A549 (cell line): ENCODE measurements at regions not wholly inside any gene's neighbourhood (a gene's known extent, or its start where the extent isn't known, plus 50 kb on each side); places are given as distances from the start of the nearest gene placed in this dataset.

Experiments
- ATAC-seq, 2 experiments: fragments of 200-7000 bp in 1 of 2; fragments of >200 bp in 1 of 2; cut with Nextera tagmentation in 1 of 2; cut with Tn5 transposase in 1 of 2; 3 replicates each; pipeline versions ENCODE4 v1.8.0 to v1.9.1; 2018 to 2020; ENCODE audit warnings: mild to moderate bottlenecking in 1 of 2, moderate library complexity in 1 of 2
- CTCF ChIA-PET: fragments of 300-600 bp; sonication (Branson Sonifier 250); formaldehyde crosslinking; extraction: SDS; loops from one replicate; lab custom pipeline; 2021; ENCODE audit warnings: antibody characterized with exemption, inconsistent platforms; lab: Yijun Ruan, JAX
- POLR2A ChIA-PET: fragments of 350-600 bp; formaldehyde crosslinking; extraction: SDS; loops from one replicate; lab custom pipeline; 2021; ENCODE audit warnings: antibody characterized with exemption, inconsistent platforms; lab: Yijun Ruan, JAX
- DNase-seq, 2 experiments: peaks; one replicate each; pipeline versions ENCODE4 v3.0.0 to v3.0.0-alpha.2; 2011 to 2016; ENCODE audit warnings: low read depth in 1 of 2, low spot score in 1 of 2
- FAIRE-seq: peaks from 2 replicates; lab custom pipeline; 2011; peaks lifted over from hg19 to GRCh38; lab: Jason Lieb, UNC
- H3K27ac ChIP-seq, 2 experiments: fragments of >200 bp; sonication (Bioruptor Twin); formaldehyde crosslinking; 3 replicates each; pipeline ENCODE4 v1.5.1; 2016 to 2017
- H3K4me1 ChIP-seq: fragments of >200 bp; sonication (Bioruptor Twin); formaldehyde crosslinking; 3 replicates; pipeline ENCODE4 v1.6.1; 2016
- H3K4me2 ChIP-seq: fragments of >200 bp; sonication (Bioruptor Twin); formaldehyde crosslinking; 3 replicates; pipeline ENCODE4 v1.6.1; 2016
- H3K4me3 ChIP-seq: fragments of >200 bp; sonication (Bioruptor Twin); formaldehyde crosslinking; 3 replicates; pipeline ENCODE4 v1.5.1; 2016
- H3K9me3 ChIP-seq: fragments of >200 bp; sonication (Bioruptor Twin); formaldehyde crosslinking; 3 replicates; pipeline ENCODE4 v1.6.1; 2016
- CEBPB ChIP-seq, 2 experiments: fragments of >200 bp in 1 of 2; sonication (Bioruptor Twin) in 1 of 2; formaldehyde crosslinking in 1 of 2; IDR thresholded peaks; 2 replicates each; pipeline ENCODE4 v1.6.1; 2012 to 2016
- CHD4 ChIP-seq: fragments of 200-600 bp; sonication (generic); IDR thresholded peaks from 2 replicates; pipeline ENCODE4 v1.6.1; 2016; ENCODE audit warnings: antibody characterized with exemption, mild to moderate bottlenecking, borderline replicate concordance
- CTCF ChIP-seq: fragments of >200 bp; sonication (Bioruptor Twin); formaldehyde crosslinking; IDR thresholded peaks from 3 replicates; pipeline ENCODE4 v1.5.1; 2016
- E2F6 ChIP-seq: IDR thresholded peaks from 2 replicates; pipeline ENCODE4 v1.6.1; 2012; ENCODE audit warnings: low read depth, borderline replicate concordance
- EHF ChIP-seq: fragments of 250-450 bp; sonication (Bioruptor Pico); IDR thresholded peaks from 2 replicates; pipeline ENCODE4 v1.5.0; 2020; ENCODE audit warnings: mild to moderate bottlenecking
- EP300 ChIP-seq, 2 experiments: fragments of >200 bp; sonication (Bioruptor Twin); formaldehyde crosslinking; IDR thresholded peaks; 2 replicates in 1 of 2; 3 replicates in 1 of 2; pipeline ENCODE4 v1.6.1; 2016 to 2017
- FOSB ChIP-seq: fragments of 250-450 bp; sonication (Bioruptor Pico); IDR thresholded peaks from 2 replicates; pipeline ENCODE4 v1.5.0; 2020; ENCODE audit warnings: mild to moderate bottlenecking, moderate library complexity
- FOXS1 ChIP-seq: fragments of 250-450 bp; sonication (Bioruptor Pico); IDR thresholded peaks from 2 replicates; pipeline ENCODE4 v1.5.0; 2020; ENCODE audit warnings: mild to moderate bottlenecking, moderate library complexity
- GATA3 ChIP-seq: IDR thresholded peaks from 2 replicates; pipeline ENCODE4 v1.6.1; 2012; ENCODE audit warnings: borderline replicate concordance
- HES2 ChIP-seq: fragments of >200 bp; sonication (Bioruptor Twin); formaldehyde crosslinking; IDR thresholded peaks from 2 replicates; pipeline ENCODE4 v1.6.1; 2016
- HEYL ChIP-seq: fragments of 250-450 bp; sonication (Bioruptor Pico); IDR thresholded peaks from 2 replicates; pipeline ENCODE4 v1.8.0; 2021; ENCODE audit warnings: mild to moderate bottlenecking, moderate library complexity
- HMGXB4 ChIP-seq: fragments of 250-450 bp; sonication (Bioruptor Pico); IDR thresholded peaks from 2 replicates; pipeline ENCODE4 v1.5.0; 2021; ENCODE audit warnings: mild to moderate bottlenecking, moderate library complexity, borderline replicate concordance
- JUNB ChIP-seq: fragments of >200 bp; sonication (Bioruptor Twin); formaldehyde crosslinking; IDR thresholded peaks from 2 replicates; pipeline ENCODE4 v1.6.1; 2016
- MAFK ChIP-seq: fragments of 450-650 bp; IDR thresholded peaks from 2 replicates; pipeline ENCODE4 v1.6.1; 2014; ENCODE audit not compliant: partially characterized antibody
- MAX ChIP-seq: IDR thresholded peaks from 2 replicates; pipeline ENCODE4 v1.6.1; 2012
- NPAS2 ChIP-seq: fragments of 250-450 bp; sonication (Bioruptor Pico); IDR thresholded peaks from 2 replicates; pipeline ENCODE4 v1.8.0; 2022; ENCODE audit warnings: mild to moderate bottlenecking, moderate library complexity, borderline replicate concordance
- PHF8 ChIP-seq: fragments of 200-600 bp; sonication (generic); IDR thresholded peaks from 2 replicates; pipeline ENCODE4 v1.6.1; 2016; ENCODE audit warnings: low read depth, mild to moderate bottlenecking, antibody characterized with exemption, moderate library complexity, borderline replicate concordance
- POLR2A ChIP-seq: IDR thresholded peaks from 2 replicates; pipeline ENCODE4 v1.6.1; 2012; ENCODE audit warnings: mild to moderate bottlenecking, low read length
- POLR2AphosphoS2 ChIP-seq: conservative IDR thresholded peaks from 2 replicates; pipeline ENCODE4 v1.6.1; 2012; ENCODE audit warnings: low read length, improper control_type of control experiment, inconsistent platforms
- RARB ChIP-seq: fragments of 250-450 bp; sonication (Bioruptor Pico); IDR thresholded peaks from 2 replicates; pipeline ENCODE4 v1.8.0; 2021; ENCODE audit warnings: mild to moderate bottlenecking, moderate library complexity
- RCOR1 ChIP-seq: fragments of 150-350 bp; IDR thresholded peaks from 2 replicates; pipeline ENCODE4 v1.6.1; 2014; ENCODE audit warnings: antibody characterized with exemption, low read length, low read depth
- TFCP2L1 ChIP-seq: fragments of 250-450 bp; sonication (Bioruptor Pico); IDR thresholded peaks from 2 replicates; pipeline ENCODE4 v1.5.0; 2021; ENCODE audit warnings: mild to moderate bottlenecking
- USF2 ChIP-seq: fragments of 450-650 bp; IDR thresholded peaks from 2 replicates; pipeline ENCODE4 v1.6.1; 2014; ENCODE audit warnings: antibody characterized with exemption
- ZC3H11A ChIP-seq: fragments of 450-650 bp; IDR thresholded peaks from 2 replicates; pipeline ENCODE4 v1.6.1; 2014; ENCODE audit warnings: antibody characterized with exemption, mild to moderate bottlenecking
- ZNF302 ChIP-seq: fragments of 250-450 bp; sonication (Bioruptor Pico); IDR thresholded peaks from 2 replicates; pipeline ENCODE4 v1.9.0; 2021; ENCODE audit warnings: inconsistent platforms, mild to moderate bottlenecking, moderate library complexity
- WGBS: methylation state at CpG from one replicate; pipeline ENCODE4 v1.1.6; 2017; ENCODE audit errors: missing lambda C conversion rate; 5-methylcytosine and 5-hydroxymethylcytosine counted together

- DNase-seq (no peak), ATAC-seq (no peak), FAIRE-seq (no peak)
- no peak overlapping the region for H3K27ac ChIP-seq
- no peak overlapping the region for H3K4me2 ChIP-seq
- H3K4me3 ChIP-seq: no peak overlapping the region
- H3K9me3 ChIP-seq: no peaks in the 10 kb centered on the region
- ChIA-PET POLR2A (no interaction called here), CTCF (no interaction called here)
- TF ChIP-seq USF2 (no peak), TFCP2L1 (CRISPR knock-in tag) (no peak), CEBPB (IDR thresholded peaks at IDR 0.05) (no peak), GATA3 (no peak), EHF (CRISPR knock-in tag) (no peak)
- 34% methylated on average over 3 of the region's 3 CpGs for WGBS
- no peaks in the 10 kb centered on the region for H3K4me1 ChIP-seq
These were observed 175.9 kb upstream of the PLSCR5 start for GRCh38 chr3:146781059-146781458.

GRCh38 chr3:146780251-146780650 lies 175.1 kb upstream of the PLSCR5 start:
- TF ChIP-seq EP300 (IDR thresholded peaks at IDR 0.05): no peak
- TF ChIP-seq RCOR1: no peak
- TF ChIP-seq JUNB: no peak
- no peak for TF ChIP-seq MAFK
- TF ChIP-seq MAX: no peak
- no peak for TF ChIP-seq CTCF
- TF ChIP-seq RARB (CRISPR knock-in tag): no peak
- no peak for TF ChIP-seq HES2
- TF ChIP-seq HEYL (CRISPR knock-in tag): no peak
- no peak for TF ChIP-seq TFCP2L1 (CRISPR knock-in tag)
- TF ChIP-seq PHF8: no peak
- TF ChIP-seq POLR2A: no peak
- no peak for TF ChIP-seq FOSB
- no peak for TF ChIP-seq ZC3H11A
- TF ChIP-seq POLR2AphosphoS2: no peak
- no peak for TF ChIP-seq ZNF302 (CRISPR knock-in tag)
- TF ChIP-seq CHD4: no peak
- TF ChIP-seq FOXS1 (CRISPR knock-in tag): no peak
- TF ChIP-seq NPAS2: no peak
- POLR2A ChIA-PET: no interaction called here
- peak; percentile 51 for FAIRE-seq
- no peak for DNase-seq
- Histone ChIP-seq H3K4me2 (no peak overlapping the region), H3K4me3 (no peak overlapping the region), H3K4me1 (no peaks in the 10 kb centered on the region), H3K9me3 (no peaks in the 10 kb centered on the region), H3K27ac (no peak overlapping the region)
- WGBS: 40% methylated on average over 2 of the region's 2 CpGs
- no peak for ATAC-seq
- CTCF ChIA-PET: no interaction called here

- no peaks in the 10 kb centered on the region for H3K4me1 ChIP-seq
- no peak for ATAC-seq
- ChIA-PET CTCF (no interaction called here), POLR2A (no interaction called here)
- no peak for TF ChIP-seq E2F6
- no peak for TF ChIP-seq HES2
- TF ChIP-seq HMGXB4 (CRISPR knock-in tag): no peak
- no peak for TF ChIP-seq CEBPB (IDR thresholded peaks at IDR 0.05)
- no peak overlapping the region for H3K4me3 ChIP-seq
- H3K4me2 ChIP-seq: no peak overlapping the region
- no peak overlapping the region for H3K27ac ChIP-seq
- FAIRE-seq: no peak
- no peak for DNase-seq
- no peaks in the 10 kb centered on the region for H3K9me3 ChIP-seq
These were observed 172.8 kb upstream of the PLSCR5 start for GRCh38 chr3:146777941-146778340.
